ENCODE measurements at regions not wholly inside any gene's neighbourhood (a gene's known extent, or its start where the extent isn't known, plus 50 kb on each side); places are given as distances from the start of the nearest gene placed in this dataset.

- TF ChIP-seq REST (IDR thresholded peaks at IDR 0.05; ENCODE audit: insufficient read depth in 1 of 2, low read depth in 2 of 2, low read length in 2 of 2) = no peak
- no peak for TF ChIP-seq TAF1 (IDR thresholded peaks at IDR 0.05; ENCODE audit: borderline replicate concordance, insufficient read depth, low read length)
- TF ChIP-seq FOXP2 (optimal IDR thresholded peaks at IDR 0.05; ENCODE audit: borderline replicate concordance, extremely low read depth, extremely low read length, insufficient read depth) = no peak
- TF ChIP-seq SIN3A (IDR thresholded peaks at IDR 0.05; ENCODE audit: borderline replicate concordance, insufficient read depth, low read length) = no peak
- TF ChIP-seq POLR2AphosphoS5 (IDR thresholded peaks at IDR 0.05; ENCODE audit: low read depth, low read length) = no peak
These were observed 435.8 kb downstream of the CSNK1G3 start for GRCh38 chr5:123947797-123948196.

- TF ChIP-seq REST (IDR thresholded peaks at IDR 0.05; ENCODE audit: insufficient read depth in 1 of 2, low read depth in 2 of 2, low read length in 2 of 2) = no peak
- no peak for TF ChIP-seq TAF1 (IDR thresholded peaks at IDR 0.05; ENCODE audit: borderline replicate concordance, insufficient read depth, low read length)
- TF ChIP-seq SIN3A (IDR thresholded peaks at IDR 0.05; ENCODE audit: borderline replicate concordance, insufficient read depth, low read length) = no peak
- no peak for TF ChIP-seq POLR2AphosphoS5 (IDR thresholded peaks at IDR 0.05; ENCODE audit: low read depth, low read length)
- no peak for TF ChIP-seq FOXP2 (optimal IDR thresholded peaks at IDR 0.05; ENCODE audit: borderline replicate concordance, extremely low read depth, extremely low read length, insufficient read depth)
These were observed 433.6 kb downstream of the CSNK1G3 start for GRCh38 chr5:123945548-123945947.

GRCh38 chr5:123943151-123943550 lies 431.2 kb downstream of the CSNK1G3 start:
- TF ChIP-seq FOXP2 (optimal IDR thresholded peaks at IDR 0.05; ENCODE audit: borderline replicate concordance, extremely low read depth, extremely low read length, insufficient read depth) = no peak
- TF ChIP-seq TAF1 (IDR thresholded peaks at IDR 0.05; ENCODE audit: borderline replicate concordance, insufficient read depth, low read length) = no peak
- TF ChIP-seq POLR2AphosphoS5 (IDR thresholded peaks at IDR 0.05; ENCODE audit: low read depth, low read length) = no peak
- no peak for TF ChIP-seq SIN3A (IDR thresholded peaks at IDR 0.05; ENCODE audit: borderline replicate concordance, insufficient read depth, low read length)
- TF ChIP-seq REST (IDR thresholded peaks at IDR 0.05; ENCODE audit: insufficient read depth in 1 of 2, low read depth in 2 of 2, low read length in 2 of 2) = no peak

GRCh38 chr5:123940416-123940815 lies 428.4 kb downstream of the CSNK1G3 start:
- no peak for TF ChIP-seq SIN3A (IDR thresholded peaks at IDR 0.05; ENCODE audit: borderline replicate concordance, insufficient read depth, low read length)
- TF ChIP-seq TAF1 (IDR thresholded peaks at IDR 0.05; ENCODE audit: borderline replicate concordance, insufficient read depth, low read length) = no peak
- no peak for TF ChIP-seq REST (IDR thresholded peaks at IDR 0.05; ENCODE audit: insufficient read depth in 1 of 2, low read depth in 2 of 2, low read length in 2 of 2)

- no peak for TF ChIP-seq POLR2AphosphoS5 (IDR thresholded peaks at IDR 0.05; ENCODE audit: low read depth, low read length)
- TF ChIP-seq REST (IDR thresholded peaks at IDR 0.05; ENCODE audit: insufficient read depth in 1 of 2, low read depth in 2 of 2, low read length in 2 of 2) = no peak
- no peak for TF ChIP-seq SIN3A (IDR thresholded peaks at IDR 0.05; ENCODE audit: borderline replicate concordance, insufficient read depth, low read length)
- TF ChIP-seq FOXP2 (optimal IDR thresholded peaks at IDR 0.05; ENCODE audit: borderline replicate concordance, extremely low read depth, extremely low read length, insufficient read depth) = no peak
- no peak for TF ChIP-seq TAF1 (IDR thresholded peaks at IDR 0.05; ENCODE audit: borderline replicate concordance, insufficient read depth, low read length)
These were observed 425.3 kb downstream of the CSNK1G3 start for GRCh38 chr5:123937230-123937629.
